GM21786 (cell line): ENCODE measurements at regions not wholly inside any gene's neighbourhood (a gene's known extent, or its start where the extent isn't known, plus 50 kb on each side); places are given as distances from the start of the nearest gene placed in this dataset.

Experiments
- ATAC-seq: cut with Tn5 transposase; IDR thresholded peaks from one replicate; pipeline ENCODE4 v1.9.1; 2021; ENCODE audit not compliant: unreplicated experiment

GRCh38 chr18:78698914-78699313, 280.7 kb upstream of the SALL3 start:
- ATAC-seq: no peak

GRCh38 chr18:78699499-78699898, 280.1 kb upstream of the SALL3 start:
- no peak for ATAC-seq

DNA sequence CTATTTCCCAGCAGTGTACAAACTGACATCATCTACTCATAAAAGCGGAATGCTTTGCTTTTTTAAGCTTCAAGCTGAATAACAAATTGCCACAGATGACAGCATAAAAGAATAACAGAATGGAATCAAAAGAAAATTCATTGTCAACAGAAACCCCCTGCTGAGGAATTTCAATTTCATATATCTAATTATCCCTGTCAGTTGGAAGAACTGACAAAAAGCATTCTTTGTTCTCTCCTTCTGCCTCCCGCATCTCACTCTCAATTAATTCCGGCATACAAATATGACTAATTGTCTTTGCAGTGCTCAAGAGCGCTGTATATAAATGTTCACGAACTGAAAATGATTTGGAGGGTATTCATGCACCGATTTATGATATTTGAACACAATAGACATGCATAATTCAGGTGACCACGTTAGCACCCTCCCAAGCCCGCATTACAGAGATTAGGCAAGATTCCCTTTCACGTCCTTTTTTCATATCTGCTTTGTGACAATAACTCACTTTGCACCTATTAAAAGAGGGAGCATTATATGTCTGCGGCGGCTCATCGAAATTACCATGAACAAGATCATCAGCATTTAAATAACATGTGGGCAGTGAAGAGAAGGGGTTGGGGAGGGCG, 277.7 kb upstream of the SALL3 start:
- ATAC-seq: no peak

- no peak for ATAC-seq
These were observed 276.3 kb upstream of the SALL3 start for GRCh38 chr18:78703291-78703690.

DNA sequence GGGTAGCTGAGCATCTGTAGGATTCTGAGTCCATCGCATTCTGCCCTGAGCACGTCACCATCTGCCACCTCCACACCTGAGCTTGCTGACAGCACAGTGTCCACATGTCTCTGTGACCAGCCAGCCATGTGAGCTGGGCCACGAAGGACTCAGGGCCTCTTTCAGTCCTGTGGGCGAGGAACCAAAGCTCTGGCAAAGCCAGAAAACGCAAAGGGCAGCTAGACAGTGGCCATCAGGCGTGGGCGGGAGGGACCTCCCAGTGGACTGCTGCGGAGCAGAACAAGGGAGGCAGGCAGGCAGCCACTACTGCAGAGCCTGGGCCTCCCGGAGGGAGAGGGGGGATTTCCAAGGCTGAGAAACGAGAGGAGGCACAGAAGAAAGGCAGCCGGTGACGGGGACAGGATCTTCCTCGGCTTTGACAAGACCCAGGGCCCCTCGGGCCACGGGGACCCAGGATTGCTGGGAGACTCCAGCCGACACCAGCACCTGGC, 274.6 kb upstream of the SALL3 start:
- no peak for ATAC-seq

DNA sequence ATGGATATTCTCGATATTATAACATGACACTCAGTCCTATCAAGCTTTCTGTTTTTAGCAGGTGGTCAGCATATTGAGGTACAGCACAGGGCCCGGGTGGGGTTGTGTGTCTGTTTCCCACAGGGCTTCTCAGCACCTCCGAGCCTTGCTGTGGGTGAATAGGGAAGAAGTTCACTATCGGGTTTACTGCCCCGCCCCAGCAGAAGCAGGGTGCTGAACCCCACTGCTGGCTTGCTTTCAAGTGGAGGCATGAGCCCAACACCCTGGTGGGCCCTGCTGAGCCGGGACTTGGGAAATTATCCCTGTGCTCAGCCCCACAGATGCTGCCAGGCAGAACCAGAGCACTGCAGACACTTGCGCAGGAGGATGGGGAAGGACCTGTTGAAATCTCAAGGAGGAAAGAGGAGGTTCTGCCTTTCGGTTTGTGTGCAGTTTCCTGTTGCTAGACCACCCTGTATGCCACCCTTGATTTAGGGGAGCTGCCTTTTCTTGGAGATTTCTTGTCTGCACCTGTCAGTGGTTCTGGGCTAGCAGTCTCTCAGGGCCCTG, 270.3 kb upstream of the SALL3 start:
- no peak for ATAC-seq

GRCh38 chr18:78711316-78711715, 268.3 kb upstream of the SALL3 start:
- ATAC-seq: no peak

GRCh38 chr18:78711971-78712370, 267.6 kb upstream of the SALL3 start:
- ATAC-seq: no peak

DNA sequence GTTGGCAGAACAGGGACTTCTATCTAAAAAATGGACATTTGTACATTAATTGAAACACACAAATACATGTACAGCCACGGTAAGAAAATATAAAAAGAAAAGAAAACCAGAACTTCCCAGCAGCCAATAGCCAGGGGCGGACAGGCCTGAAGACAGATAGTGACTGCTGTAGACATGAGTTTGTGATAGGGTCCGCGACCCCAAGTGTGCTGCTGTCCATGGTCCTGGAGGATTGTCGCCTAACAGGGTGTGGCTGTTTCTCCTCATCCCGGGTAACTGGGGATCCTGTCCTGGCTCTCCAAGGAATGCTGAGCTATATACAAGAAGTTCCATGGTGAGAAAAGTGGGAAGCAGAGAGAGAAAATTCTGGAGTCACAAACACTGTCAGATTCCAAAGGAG, 266.5 kb upstream of the SALL3 start:
- no peak for ATAC-seq

DNA sequence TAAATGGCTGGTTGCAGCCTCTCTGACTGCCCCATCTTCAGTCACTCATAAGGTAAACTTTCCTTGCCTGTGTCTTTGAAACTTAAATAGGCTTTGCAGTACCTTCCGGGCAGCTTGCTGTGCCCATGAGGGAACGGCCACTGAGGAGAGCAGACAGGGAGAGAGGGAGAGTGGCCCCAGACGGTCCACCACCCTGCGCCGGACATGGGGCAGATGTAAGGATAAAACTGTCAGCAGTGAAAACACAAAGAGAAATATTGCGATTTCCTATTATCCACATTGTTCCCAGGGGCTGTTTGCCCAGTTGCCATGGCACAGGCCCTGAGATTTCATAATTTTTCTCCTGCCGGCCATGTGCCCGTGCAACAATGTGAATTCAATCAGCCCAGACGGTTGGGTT, 265.9 kb upstream of the SALL3 start:
- no peak for ATAC-seq

DNA sequence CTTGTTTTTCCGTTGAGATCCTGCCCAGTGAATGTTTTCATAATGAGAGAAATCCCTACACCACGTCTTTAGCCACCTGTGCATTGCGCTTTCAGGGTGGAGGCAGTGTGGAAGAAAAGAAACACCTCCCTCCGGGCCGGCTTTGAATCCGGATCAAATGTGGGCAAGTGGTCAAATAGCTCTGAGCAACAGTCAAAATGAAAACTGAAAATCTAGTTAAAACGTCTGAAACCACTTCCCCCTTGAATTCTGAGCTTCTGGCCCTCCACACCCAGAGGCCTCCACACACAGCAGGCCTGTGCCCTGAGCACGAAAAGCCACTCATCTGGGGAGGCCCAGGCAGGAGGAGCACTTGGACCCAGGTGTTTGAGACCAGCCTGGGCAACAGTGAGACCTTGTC, 263.6 kb upstream of the SALL3 start:
- no peak for ATAC-seq

- ATAC-seq: no peak
These were observed 263.0 kb upstream of the SALL3 start for GRCh38 chr18:78716581-78716980.

- no peak for ATAC-seq
These were observed 262.4 kb upstream of the SALL3 start for GRCh38 chr18:78717051-78717765.

- no peak for ATAC-seq
These were observed 261.9 kb upstream of the SALL3 start for GRCh38 chr18:78717766-78718150.

DNA sequence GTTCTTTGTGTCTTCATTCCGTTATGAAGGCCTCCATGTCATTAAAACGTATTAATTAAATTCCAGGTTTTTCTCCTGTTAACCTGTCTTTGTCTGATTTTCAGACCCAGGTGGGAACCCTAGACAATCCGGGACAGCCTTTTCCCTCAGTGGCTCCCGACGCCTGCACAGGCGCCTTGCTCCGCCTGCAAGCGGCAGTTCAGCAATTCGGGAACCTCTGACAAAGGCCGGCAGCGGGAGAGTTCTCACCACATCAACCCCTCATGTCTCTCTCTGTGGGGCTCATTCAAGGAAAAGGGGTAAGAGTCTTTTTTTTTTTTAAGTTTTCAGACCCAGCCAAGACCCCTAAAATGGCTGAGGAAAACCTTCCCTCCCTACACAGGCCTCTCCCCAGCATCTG, 259.8 kb upstream of the SALL3 start:
- no peak for ATAC-seq

- ATAC-seq: no peak
These were observed 259.0 kb upstream of the SALL3 start for GRCh38 chr18:78720456-78721237.

GRCh38 chr18:78721238-78721875, 258.3 kb upstream of the SALL3 start:
- ATAC-seq: no peak

- ATAC-seq: no peak
These were observed 257.6 kb upstream of the SALL3 start for GRCh38 chr18:78721981-78722380.

- no peak for ATAC-seq
These were observed 257.2 kb upstream of the SALL3 start for GRCh38 chr18:78722386-78722785.

GRCh38 chr18:78722929-78723710, 256.5 kb upstream of the SALL3 start:
- ATAC-seq: no peak
